Medulla oblongata (tissue), 1 donor: ENCODE measurements at regions not wholly inside any gene's neighbourhood (a gene's known extent, or its start where the extent isn't known, plus 50 kb on each side); places are given as distances from the start of the nearest gene placed in this dataset.
"Not testable (repeated sequence)": the region's sequence is repeated elsewhere in the genome, so short reads cannot be mapped to it uniquely, and the experiment has no call there.

Source experiments
- DNase-seq: peaks from one replicate; pipeline ENCODE4 v3.0.0-alpha.2; 2015; ENCODE audit errors: extremely low spot score

- DNase-seq: no peak
These were observed 115.0 kb upstream of the EPB41L4A start for GRCh38 chr5:112534067-112534583.

GRCh38 chr5:112534611-112535255 lies 115.7 kb upstream of the EPB41L4A start:
- no peak for DNase-seq

- no peak for DNase-seq
These were observed 116.3 kb upstream of the EPB41L4A start for GRCh38 chr5:112535356-112535755.

GRCh38 chr5:112544558-112544957 lies 125.5 kb upstream of the EPB41L4A start:
- not testable (repeated sequence) for DNase-seq

- DNase-seq: no peak
These were observed 128.0 kb upstream of the EPB41L4A start for GRCh38 chr5:112546946-112547592.

GRCh38 chr5:112548246-112548881 lies 129.3 kb upstream of the EPB41L4A start:
- no peak for DNase-seq

GRCh38 chr5:112549127-112549526 lies 130.1 kb upstream of the EPB41L4A start:
- no peak for DNase-seq

- no peak for DNase-seq
These were observed 130.6 kb upstream of the EPB41L4A start for GRCh38 chr5:112549605-112550166.

GRCh38 chr5:112551419-112552032 lies 132.4 kb upstream of the EPB41L4A start:
- DNase-seq: peak; percentile 90

- no peak for DNase-seq
These were observed 133.1 kb upstream of the EPB41L4A start for GRCh38 chr5:112552216-112552615.

GRCh38 chr5:112552791-112553190 lies 133.7 kb upstream of the EPB41L4A start:
- DNase-seq: no peak

- DNase-seq: peak; percentile 33
These were observed 135.3 kb upstream of the EPB41L4A start for GRCh38 chr5:112554101-112554977.

GRCh38 chr5:112555197-112555596 lies 136.1 kb upstream of the EPB41L4A start:
- DNase-seq: no peak

- DNase-seq: no peak
These were observed 136.6 kb upstream of the EPB41L4A start for GRCh38 chr5:112555691-112556090.

- peak; percentile 23 for DNase-seq
These were observed 140.4 kb upstream of the EPB41L4A start for GRCh38 chr5:112559501-112559900.

- DNase-seq: no peak
These were observed 141.3 kb upstream of the EPB41L4A start for GRCh38 chr5:112560371-112560770.

GRCh38 chr5:112563169-112563826 lies 144.2 kb upstream of the EPB41L4A start:
- no peak for DNase-seq

GRCh38 chr5:112566251-112566650 lies 147.2 kb upstream of the EPB41L4A start:
- DNase-seq: no peak

GRCh38 chr5:112569596-112569995 lies 150.5 kb upstream of the EPB41L4A start:
- DNase-seq: no peak

GRCh38 chr5:112570708-112571444 lies 151.8 kb upstream of the EPB41L4A start:
- DNase-seq: no peak
